Stimulated activated CD8-positive, alpha-beta memory T cell treated with anti-CD3 and anti-CD28 coated beads, Interleukin-4, amount 100 ng/mL, for 1 hour (primary cell): ENCODE measurements at regions not wholly inside any gene's neighbourhood (a gene's known extent, or its start where the extent isn't known, plus 50 kb on each side); places are given as distances from the start of the nearest gene placed in this dataset.
"Not testable (repeated sequence)": the region's sequence is repeated elsewhere in the genome, so short reads cannot be mapped to it uniquely, and the experiment has no call there.

ENCODE experiments used
- DNase-seq, 2 donors: peaks; one replicate each; pipeline ENCODE4 v3.0.0-alpha.2; 2020; ENCODE audit warnings: low read depth in 2 of 2, low spot score in 1 of 2

DNA sequence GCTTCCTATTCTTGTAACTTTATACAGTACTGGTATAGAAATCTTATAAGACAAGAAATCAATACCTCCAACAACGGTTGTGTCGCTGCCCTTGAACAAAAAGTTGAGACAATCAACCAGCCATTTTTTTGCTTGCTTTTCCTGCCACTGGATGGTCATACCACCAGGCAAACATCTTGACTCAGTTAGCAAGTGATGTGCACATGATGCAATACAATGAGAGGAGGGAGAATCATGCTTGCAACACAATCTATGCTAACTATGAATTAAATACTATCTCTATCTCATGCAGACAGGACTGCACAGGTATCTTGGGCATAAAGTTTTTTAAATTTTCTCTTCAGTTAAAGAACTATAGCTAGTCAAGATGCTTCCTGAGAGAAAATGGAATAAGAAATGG is 877.7 kb upstream of the CITED2 start:
- DNase-seq = no peak

DNA sequence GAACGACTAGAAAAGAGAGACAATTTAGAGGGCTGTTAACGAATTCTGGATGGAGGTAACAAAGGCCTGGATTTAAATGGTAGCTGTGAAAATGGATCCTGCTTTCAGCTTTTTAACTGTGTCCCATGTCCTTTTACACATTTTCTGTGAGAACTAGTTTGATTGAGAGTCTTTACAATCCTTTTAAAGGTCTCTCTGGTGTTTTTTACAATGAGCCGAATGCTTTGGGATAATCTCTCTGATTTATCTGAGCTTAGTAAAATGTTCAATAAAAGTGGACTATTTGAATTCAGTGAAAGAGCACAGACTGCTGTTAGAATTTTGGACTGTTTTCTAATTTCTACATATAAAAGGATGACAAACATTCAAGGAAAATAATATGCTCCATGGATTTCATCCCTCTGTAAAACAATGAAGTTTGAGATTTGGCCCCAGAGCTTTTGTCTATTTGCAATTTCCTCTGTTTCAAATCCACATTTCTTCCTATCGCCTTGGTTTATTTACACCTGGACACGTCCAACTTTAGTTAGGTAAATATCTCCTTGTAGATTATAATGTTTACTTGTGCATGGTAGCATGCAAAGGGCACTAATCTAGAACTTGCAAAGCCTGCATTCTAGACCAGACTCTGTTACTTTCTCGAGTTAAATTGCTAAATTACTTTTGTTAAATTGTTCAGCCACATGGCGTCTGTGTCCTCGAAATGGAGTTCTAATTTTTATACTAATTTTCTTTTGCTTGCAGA is 871.0 kb upstream of the CITED2 start:
- no peak for DNase-seq

DNA sequence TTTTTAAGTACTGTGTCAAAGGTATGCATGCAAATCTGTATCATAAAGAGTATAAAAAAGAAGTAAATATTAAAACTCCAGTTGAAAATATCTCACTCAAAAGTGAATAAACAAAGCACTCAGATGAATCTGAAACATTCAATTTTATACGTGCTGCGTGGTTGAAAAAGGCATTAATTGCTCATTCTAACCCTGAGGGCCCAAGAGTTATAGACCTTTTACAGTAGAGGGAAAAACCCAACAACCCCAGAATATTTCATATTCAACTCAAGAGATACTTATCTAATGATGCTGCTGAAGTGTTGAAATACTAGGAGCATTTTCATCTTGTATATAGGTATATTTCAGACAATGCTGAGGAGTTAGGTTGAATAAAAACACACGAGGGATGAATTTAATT is 862.8 kb upstream of the CITED2 start:
- DNase-seq = no peak

DNA sequence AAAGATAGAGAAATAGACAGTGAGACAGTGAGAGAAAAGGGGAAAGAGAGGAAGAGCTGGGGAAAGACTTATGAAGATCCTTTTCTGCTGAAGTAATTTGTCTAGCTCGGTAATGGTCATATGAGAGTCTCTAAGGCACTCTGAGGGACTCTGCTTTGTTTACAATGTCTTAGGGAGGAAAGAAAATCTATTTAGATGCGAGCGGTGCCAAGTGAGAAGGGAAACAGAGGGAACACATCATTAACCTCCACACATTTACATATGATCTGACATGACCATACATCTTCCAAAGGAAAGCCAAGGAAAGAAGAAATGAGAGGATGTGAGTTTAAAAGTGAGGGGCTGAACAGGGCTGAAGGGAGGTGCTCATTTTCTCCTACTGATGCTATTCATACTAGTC is 862.3 kb upstream of the CITED2 start:
- no peak for DNase-seq

DNA sequence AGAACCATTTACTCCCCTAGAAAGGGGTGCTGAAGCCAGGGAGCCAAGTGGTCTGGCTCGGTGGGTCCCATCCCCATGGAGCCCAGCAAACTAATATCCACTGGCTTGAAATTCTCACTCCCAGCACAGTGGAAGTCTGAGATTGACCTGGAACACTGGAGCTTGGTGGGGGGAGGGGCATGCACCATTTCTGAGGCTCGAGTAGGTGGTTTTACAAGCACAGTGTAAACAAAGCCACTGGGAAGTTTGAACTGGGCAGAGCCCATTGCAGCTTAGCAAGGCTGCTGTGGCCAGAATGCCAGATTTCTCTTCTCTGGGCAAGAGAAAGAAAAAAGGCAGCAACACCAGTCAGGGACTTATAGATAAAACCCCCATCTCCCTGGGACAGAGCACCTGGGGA is 855.8 kb upstream of the CITED2 start:
- no peak for DNase-seq

DNA sequence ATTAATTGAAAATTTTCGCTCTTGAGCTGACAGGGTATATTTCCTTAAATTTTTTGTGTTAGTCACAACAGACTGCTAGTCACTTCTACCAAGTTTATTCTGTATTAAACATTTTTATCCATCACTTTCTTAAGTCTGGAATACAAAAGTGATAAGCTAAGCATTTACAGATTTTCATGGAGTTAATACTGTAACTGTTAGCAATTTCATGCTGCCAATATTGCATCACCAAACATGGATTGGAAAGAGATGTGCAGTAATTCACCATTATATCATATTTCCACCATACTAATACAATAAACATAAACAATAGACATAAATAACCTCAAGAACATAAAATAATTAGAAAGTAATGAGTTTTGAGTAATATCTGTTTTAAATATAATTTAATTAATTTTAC is 854.0 kb upstream of the CITED2 start:
- DNase-seq = no peak

DNA sequence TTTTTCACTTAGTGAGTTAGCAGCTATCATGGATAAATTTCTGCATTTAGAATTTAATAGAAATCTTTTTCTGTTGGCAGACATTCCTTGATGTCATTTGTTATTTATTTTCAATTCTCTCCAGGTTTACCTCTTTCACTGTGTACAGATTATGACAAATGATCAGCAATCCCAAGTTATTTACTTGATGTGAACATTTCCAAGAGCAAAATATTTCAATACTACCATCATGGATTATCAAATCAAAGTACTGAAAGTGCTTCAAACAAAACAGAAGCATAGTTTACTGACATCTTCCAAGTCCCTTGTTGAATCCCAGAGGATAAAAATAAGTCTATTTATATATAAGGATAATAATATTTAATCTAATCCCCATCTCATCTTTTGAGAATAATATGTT is 852.2 kb upstream of the CITED2 start:
- no peak for DNase-seq

DNA sequence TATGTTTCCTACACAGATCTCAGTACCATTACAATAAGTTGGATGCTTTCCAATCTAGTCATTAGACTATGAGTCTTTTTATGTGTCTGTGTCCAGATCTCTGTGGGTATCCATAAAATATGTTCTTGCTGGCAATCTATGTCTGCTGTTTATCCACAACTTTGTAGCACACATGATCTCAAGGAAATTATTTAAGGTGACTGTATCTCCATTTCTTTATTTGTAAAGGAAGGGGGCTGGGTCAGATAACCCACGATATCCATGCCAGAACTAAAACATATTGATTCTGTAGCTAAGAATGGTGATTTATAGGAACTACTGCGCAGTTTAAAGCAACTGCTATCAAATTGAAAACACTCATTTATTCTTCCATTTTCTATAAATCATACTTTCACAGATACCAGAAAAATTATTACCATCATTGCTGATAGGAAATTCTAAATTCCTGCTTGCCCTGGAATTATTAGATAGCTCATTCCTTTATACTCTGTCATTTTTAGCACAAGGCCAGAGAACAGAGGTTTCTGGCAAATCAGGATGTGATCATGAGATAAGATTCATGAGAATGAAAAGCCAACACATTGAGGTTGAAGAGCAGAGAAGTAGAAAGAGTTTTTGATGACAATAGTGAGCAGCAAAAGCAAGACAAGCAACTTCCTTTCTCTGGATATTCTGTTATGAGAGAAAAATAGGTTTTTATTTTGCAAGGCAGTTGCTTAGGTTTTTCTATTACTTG is 851.4 kb upstream of the CITED2 start:
- no peak for DNase-seq

DNA sequence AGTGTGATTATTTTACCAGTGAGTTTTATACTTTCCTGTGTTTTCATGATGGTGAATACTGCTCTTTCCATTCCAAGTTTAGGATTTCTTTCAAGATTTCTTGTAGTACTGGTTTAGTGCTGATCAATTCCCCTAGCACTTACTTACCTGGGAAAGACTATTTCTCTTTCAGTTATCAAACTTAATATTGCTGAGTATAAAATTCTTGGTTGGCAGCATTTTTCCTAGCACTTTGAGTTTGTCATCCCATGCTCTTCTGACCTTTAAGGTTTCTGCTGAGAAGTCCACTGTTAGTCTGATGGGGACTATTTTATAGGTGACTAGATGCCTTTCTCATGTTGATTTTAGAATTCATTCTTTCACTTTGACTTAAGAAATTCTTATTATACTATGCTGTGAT is 842.8 kb upstream of the CITED2 start:
- no peak for DNase-seq

DNA sequence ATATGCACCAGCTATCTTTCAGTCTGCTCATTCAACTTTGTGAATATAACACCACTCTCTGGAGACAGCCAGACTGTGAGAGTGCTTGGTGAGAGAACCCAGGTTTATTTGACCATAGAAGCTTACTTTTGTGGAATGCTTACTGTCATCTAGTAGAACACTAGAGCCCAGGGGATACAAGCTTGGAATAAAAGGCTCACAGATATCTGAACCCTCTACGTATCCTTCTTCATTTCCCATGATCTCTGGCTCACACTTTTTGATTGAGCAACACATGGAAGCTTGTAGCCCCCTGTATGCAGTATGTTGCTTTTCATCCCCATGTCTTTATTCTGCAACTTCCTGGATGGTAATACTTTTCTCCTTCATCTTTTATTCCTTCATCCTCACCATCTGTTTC is 835.3 kb upstream of the CITED2 start:
- DNase-seq = no peak

DNA sequence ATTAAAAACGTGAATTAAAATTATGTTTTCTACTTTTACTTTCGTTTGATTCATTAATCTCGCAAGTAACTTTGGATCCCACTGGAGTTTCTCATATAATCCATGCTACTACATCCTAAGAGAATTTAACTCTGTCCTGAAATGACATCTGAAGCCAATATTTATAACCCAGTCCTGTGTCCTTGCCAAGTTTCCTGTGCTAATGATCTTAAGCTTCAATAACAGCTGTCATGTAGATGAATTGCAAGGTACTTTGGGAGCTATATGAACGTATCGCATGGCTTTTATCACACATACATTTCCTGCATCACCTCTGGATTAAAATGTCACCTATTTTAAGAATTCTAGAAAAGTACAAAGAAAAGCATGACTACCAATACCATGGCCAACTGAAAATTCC is 833.8 kb upstream of the CITED2 start:
- no peak for DNase-seq

DNA sequence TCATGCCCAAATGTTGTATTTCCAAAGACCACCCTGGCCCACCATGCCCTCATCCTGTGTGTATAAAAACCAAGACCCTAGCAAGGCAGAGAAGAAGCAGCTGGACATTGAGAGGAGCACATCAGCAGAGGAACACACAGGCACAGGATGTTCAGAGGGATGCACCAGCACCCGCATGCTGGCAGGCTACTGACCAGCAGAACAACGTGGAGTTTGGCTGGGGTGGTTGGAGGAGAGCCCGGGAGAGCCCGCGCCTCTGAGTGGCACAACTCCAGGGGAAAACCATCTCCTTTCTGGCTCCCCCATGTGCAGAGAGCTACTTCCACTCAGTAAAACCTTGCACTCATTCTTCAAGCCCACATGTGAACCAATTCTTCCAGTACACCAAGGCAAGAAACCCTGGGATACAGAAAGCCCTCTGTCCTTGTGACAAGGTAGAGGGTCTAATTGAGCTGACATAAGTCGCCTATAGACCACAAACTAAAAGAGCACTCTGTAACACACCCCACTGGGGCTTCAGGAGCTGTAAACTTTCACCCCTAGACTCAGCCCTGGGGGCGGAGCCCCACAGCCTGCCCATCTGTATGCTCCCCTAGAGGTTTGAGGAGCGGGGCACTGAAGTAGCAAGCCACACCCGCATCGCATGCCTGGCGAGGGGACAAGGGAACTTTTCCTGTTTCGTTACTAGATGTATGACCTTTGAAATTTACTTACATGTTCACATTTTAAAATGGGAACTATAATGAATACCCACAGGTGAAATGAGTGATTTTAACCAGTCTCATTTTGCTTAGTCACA is 831.5 kb upstream of the CITED2 start:
- no peak for DNase-seq

DNA sequence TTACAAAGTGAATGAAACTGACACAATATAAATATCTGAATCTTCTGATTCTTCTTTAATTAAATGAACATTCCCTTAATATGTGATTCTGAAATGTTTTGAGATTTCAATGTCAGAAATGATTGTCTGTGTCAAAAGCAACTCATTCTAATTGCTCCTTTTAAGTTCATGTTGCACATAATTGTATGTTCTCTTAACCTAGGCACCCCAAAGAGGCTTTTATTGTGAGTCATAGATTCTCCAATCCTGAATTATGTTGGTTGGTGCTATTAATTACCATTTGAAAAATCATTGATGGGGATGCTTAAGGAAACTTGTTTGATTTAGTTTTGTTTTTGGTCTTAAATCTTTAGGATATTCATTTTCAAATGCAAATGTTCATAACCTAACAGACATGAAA is 829.7 kb upstream of the CITED2 start:
- DNase-seq = no peak

DNA sequence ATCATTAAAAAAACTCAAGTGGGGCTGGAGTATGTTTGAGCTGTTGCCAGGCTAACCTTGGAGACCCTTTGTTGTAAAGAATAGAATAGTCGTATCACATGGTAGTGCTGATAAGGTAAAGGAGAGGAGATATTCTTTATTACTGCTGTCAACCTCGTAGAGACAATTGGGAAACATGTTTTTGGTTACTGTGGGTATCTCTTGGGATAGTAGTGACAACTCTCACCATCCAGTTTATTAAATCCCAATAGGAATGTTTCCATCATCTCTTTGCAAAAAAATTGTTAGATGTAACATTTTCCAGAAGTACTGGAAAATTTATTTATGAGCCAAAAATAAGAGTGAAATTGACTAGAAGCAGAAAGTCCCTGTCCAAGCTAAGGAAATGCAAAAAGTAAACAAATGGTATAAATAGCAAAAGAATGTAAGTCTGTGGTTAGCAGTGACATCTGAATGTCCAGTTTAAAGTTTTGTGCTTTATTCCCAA is 829.3 kb upstream of the CITED2 start:
- DNase-seq = no peak

DNA sequence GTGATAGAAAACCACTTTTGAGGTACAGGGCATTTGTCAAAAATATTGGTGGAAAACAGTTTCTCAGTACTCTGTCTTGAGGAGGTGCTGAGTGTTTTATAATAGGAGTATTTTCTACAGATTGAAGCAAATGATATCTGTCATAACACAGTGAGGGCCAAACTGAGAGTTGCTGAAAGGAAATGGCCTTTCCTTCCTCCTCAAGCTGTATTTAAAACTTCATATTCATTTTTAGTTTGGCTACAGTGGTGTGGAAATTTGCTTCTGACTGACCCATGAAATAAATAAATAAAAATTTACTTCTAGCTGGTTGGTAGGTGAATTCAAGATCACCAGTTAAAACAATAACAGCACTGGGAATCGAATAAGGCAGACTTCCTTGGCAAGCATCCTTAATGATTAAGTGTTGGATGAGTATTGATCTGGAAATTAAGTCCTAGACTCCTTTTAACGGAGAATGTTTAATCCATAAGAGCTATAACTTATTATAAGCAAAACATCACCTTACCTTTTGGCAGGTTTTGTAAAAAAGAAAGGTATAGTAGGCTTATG is 828.6 kb upstream of the CITED2 start:
- no peak for DNase-seq

DNA sequence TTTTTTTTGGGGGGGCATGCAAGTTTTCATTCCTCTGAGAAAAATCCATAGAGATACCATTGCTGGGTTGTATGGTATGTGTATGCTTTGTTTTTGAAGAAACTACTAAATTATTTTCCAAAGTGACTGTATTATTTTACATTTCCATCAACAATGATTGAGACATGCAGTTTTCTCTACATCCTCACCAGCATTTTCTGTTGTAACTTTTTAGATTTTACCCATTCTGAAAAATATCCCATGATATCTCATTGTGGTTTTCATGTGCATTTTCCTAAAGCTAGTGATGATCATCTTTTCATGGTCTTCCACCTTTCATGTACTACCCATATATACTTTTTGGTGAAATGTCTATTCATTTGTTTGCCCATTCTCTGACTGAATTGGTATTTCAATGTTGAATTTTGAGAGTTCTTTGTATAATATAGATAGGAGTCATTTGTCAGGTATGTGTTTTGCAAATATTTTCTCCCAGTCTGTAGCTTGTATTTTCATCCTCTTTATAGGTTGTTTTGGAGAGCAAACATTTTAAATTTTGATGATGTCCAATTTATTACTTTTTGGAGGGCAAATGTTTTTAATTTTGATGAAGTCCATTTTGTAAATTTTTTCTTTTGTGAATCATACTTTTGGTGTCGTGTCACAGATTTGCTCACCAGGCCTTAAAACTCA is 827.5 kb upstream of the CITED2 start:
- no peak for DNase-seq

DNA sequence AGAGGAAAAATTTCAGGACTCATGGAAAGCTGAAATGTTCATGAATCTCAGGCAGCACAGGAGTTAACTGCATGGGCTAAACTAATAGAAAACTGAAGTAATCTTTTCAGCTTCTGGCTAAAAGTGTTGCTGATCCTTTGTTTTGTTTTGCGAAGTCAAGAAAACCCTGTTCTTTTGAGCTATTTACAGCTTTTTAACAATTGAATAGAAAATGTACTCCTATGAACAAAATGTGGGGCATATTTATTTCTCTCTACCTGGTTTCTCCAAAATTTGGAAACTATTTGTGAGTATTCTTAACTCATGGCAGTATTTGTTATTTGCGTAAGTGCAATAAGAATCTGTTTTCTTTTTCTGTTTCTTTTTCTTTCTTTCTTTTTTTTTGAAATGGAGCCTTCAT is 818.8 kb upstream of the CITED2 start:
- DNase-seq = no peak

DNA sequence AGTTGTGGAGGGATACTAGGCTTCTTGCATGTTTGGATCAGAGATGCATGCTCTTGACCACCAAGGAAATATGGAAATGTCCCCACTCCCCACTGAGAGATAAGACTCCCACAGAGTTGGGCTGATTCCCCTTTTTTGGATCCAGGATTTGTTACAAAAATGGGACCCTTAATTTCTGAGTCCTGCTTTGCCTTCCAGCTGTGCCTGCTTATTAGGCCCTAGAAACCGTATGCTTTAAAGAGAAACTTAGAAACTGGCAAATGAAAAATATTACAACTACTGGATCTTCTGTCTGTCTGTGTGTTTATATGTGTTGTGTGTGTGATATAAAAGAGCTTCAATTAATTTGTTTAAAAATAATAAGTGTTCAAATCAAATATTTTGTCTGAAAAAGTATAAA is 817.6 kb upstream of the CITED2 start:
- DNase-seq = no peak

DNA sequence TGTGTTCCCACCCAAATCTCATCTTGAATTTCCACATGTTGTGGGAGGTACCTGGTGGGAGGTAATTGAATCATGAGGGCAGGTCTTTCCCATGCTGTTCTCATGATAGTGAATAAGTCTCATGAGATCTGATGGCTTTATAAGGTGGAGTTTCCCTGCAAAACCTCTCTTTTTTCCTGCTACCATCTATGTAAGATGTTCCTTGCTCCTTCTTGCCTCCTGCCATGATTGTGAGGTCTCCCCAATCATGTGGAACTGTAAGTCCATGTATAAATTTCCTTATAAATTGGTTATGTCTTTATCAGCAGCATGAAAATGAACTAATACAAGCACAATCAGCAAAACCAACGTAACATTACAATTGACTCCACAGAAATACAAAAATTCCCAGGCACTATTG is 814.8 kb upstream of the CITED2 start:
- not testable (repeated sequence) for DNase-seq

DNA sequence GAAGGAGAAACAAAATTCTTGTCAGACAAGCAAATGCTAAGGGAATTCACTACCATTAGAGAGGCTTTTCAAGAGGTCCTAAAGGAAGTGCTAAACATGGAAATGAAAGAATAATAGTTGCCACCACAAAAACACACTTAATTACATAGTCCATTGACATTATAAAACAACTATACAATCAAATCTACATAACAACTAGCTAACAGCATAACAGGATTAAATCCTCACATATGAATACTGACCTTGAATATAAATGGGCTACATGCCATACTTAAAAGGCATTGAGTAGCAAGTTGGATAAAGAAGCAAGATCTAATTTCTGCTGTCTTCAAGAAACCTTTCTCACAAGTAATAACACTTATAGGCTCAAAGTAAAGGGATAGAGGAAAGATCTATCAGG is 811.5 kb upstream of the CITED2 start:
- no peak for DNase-seq

DNA sequence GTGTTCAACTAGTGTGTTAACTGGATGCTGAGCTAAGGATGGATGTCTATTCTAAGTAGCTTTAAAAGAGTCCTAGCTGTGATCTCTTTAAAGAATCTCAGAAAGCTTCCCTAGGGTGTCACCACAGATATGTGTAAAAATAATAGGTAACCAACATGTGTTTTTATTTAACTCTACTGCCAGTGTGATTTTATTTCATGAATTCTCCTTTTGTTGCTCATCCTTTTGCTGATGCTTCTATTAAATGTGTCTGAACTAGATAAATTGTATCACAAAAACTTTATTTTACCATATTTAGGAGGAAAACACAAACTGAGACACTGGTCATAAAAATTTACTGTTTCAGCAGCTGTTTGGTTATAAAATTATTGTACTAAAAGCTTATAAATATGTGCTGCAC is 809.4 kb upstream of the CITED2 start:
- DNase-seq = no peak
